ENCODE measurements at regions not wholly inside any gene's neighbourhood (a gene's known extent, or its start where the extent isn't known, plus 50 kb on each side); places are given as distances from the start of the nearest gene placed in this dataset.

GRCh38 chr3:150063237-150063636 is 92.5 kb upstream of the PFN2 start:
- TF ChIP-seq CTCF (IDR thresholded peaks at IDR 0.05): no peak
- DNase-seq (ENCODE audit: low spot score): no peak
- ATAC-seq (ENCODE audit: low FRiP score): no peak

- ATAC-seq (ENCODE audit: low FRiP score): peak; percentile 66
- DNase-seq (ENCODE audit: low spot score): no peak
- no peak for TF ChIP-seq CTCF (IDR thresholded peaks at IDR 0.05)
Observed at GRCh38 chr3:150062492-150062891, 91.8 kb upstream of the PFN2 start.

GRCh38 chr3:150061288-150062024 is 90.8 kb upstream of the PFN2 start:
- TF ChIP-seq CTCF (IDR thresholded peaks at IDR 0.05): no peak
- no peak for ATAC-seq (ENCODE audit: low FRiP score)
- DNase-seq (ENCODE audit: low spot score): no peak

GRCh38 chr3:150059729-150060128 is 89.0 kb upstream of the PFN2 start:
- DNase-seq (ENCODE audit: low spot score): no peak

GRCh38 chr3:150059241-150059640 is 88.5 kb upstream of the PFN2 start:
- no peak for DNase-seq (ENCODE audit: low spot score)
- no peak for ATAC-seq (ENCODE audit: low FRiP score)
- no peak for TF ChIP-seq CTCF (IDR thresholded peaks at IDR 0.05)

More at GRCh38 chr3:150059729-150060128, 89.0 kb upstream of the PFN2 start:
- no peak for TF ChIP-seq CTCF (IDR thresholded peaks at IDR 0.05)
- no peak for ATAC-seq (ENCODE audit: low FRiP score)

- ATAC-seq (ENCODE audit: low FRiP score): no peak
- TF ChIP-seq CTCF (IDR thresholded peaks at IDR 0.05): no peak
- DNase-seq (ENCODE audit: low spot score): no peak
Observed at GRCh38 chr3:150057227-150057626, 86.5 kb upstream of the PFN2 start.

GRCh38 chr3:150055332-150055731 is 84.6 kb upstream of the PFN2 start:
- TF ChIP-seq CTCF (IDR thresholded peaks at IDR 0.05): no peak
- DNase-seq (ENCODE audit: low spot score): no peak
- ATAC-seq (ENCODE audit: low FRiP score): no peak

All from omental fat pad (tissue), 3 donors.